ENCODE measurements at regions not wholly inside any gene's neighbourhood (a gene's known extent, or its start where the extent isn't known, plus 50 kb on each side); places are given as distances from the start of the nearest gene placed in this dataset.

DNA sequence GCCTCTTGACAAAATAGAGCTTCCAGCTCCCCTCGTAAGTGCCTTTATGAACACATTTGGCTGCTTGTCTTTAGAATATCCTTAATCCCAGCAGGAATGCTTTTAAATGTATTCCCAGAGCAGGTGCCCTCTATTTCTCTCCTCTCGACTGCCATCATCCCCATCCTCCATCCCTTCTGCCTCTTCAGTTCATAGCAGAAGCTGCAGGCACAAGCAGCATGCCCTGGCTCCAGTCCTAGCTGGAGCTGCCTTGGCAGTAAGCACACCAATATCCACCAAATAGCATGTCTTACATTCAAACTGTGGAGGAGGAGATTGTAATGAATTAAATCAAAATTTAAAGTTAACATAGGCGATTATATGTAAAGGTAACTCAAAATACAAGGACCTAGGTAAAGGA, 891.3 kb upstream of the SLC39A10 start:
- CTCF ChIA-PET = no interaction called here
- Mint-ChIP-seq H3K9me3 (no peaks in the 10 kb centered on the region), H3K27me3 (no peaks in the 10 kb centered on the region), H3K27ac (no peak overlapping the region), H3K4me3 (no peak overlapping the region), H3K4me1 (ENCODE audit: low read depth) (no peaks in the 10 kb centered on the region), H3K36me3 (no peaks in the 10 kb centered on the region)
- DNase-seq = no peak
- POLR2A ChIA-PET = no interaction called here
- intact Hi-C loops (cut with micrococcal nuclease) = no loop called here

DNA sequence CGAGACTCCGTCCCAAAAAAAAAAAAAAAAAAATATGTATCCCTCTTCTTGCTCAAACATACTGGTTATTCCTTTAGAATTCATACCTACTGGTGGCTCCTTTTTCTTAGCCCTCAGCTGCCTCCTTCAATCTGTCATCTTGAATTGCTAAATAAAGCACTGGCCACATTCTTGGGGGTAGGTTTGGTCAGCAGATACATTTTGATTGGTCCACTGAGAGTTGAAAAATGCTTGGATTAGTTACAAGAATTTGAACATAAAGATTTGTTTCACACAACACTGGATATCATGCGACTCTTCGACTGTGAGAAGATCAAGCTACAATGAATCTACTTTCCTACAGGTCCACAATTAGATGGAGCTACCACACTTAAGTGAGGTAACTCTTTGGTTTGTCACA, 906.1 kb upstream of the SLC39A10 start:
- no peak overlapping the region for H3K27ac Mint-ChIP-seq
- H3K9me3 Mint-ChIP-seq = no peaks in the 10 kb centered on the region

DNA sequence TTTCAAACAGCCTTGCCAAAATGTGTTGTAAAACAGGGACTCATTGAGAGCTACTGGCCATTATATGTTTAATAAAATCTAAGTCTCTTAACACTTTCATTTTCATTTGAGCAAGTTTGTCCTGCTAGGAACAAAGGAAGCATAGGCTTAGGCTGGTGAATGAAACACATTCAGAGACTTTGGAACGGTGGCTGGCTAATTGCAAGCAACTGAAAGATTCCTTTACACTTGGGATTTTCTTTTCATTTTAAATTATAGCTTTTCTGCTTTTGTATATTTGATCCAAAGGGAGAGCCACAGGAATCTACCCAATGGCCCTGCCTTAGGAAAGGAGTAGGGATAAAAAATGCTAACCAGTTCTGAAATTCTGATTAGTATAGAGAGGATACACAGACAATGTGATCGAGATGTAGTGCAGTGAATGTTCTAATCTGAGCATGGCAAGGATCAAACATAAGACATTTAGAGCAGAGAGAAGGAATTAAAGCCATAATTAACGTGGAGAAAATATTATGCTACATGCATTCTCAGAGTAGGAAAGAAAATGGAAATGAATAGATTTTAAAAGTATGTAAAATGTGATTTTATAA, 911.4 kb upstream of the SLC39A10 start:
- no peak overlapping the region for H3K27ac Mint-ChIP-seq
- intact Hi-C loops (cut with micrococcal nuclease) = no loop called here
- H3K4me3 Mint-ChIP-seq = no peak overlapping the region
- DNase-seq = no peak
- ChIA-PET POLR2A (no interaction called here), CTCF (no interaction called here)
- no peaks in the 10 kb centered on the region for H3K4me1 Mint-ChIP-seq (ENCODE audit: low read depth)
- H3K27me3 Mint-ChIP-seq = no peaks in the 10 kb centered on the region
- H3K9me3 Mint-ChIP-seq = no peaks in the 10 kb centered on the region
- no peaks in the 10 kb centered on the region for H3K36me3 Mint-ChIP-seq

More for the DNA sequence above, 906.1 kb upstream of the SLC39A10 start:
- ChIA-PET POLR2A (no interaction called here), CTCF (no interaction called here)
- Mint-ChIP-seq H3K4me1 (ENCODE audit: low read depth) (no peaks in the 10 kb centered on the region), H3K27me3 (no peaks in the 10 kb centered on the region), H3K36me3 (no peaks in the 10 kb centered on the region), H3K4me3 (no peak overlapping the region)
- DNase-seq = no peak
- intact Hi-C loops (cut with micrococcal nuclease) = no loop called here

DNA sequence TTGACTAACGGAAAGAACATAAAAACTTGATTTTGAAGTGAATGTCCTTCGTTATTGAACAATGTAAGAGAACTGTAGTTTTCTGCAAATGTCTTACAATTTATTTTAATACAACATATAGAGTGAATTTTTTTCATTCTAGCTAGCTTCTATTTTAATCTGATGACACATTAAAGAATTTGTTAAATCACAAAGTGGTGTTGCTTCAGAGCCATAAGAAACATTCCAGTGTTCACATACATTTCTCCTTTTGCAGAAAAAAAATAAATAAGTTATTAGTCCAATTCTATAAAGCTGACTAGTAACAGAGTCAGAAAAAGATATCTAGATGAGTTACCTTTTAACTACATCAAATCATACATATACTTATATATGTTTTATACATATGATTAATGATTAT, 914.3 kb upstream of the SLC39A10 start:
- H3K27ac Mint-ChIP-seq = no peak overlapping the region
- no peaks in the 10 kb centered on the region for H3K27me3 Mint-ChIP-seq
- no peaks in the 10 kb centered on the region for H3K4me1 Mint-ChIP-seq (ENCODE audit: low read depth)
- H3K9me3 Mint-ChIP-seq = no peaks in the 10 kb centered on the region
- CTCF ChIA-PET = no interaction called here
- DNase-seq = no peak
- no peaks in the 10 kb centered on the region for H3K36me3 Mint-ChIP-seq
- POLR2A ChIA-PET = no interaction called here
- intact Hi-C loops (cut with micrococcal nuclease) = no loop called here
- no peak overlapping the region for H3K4me3 Mint-ChIP-seq

DNA sequence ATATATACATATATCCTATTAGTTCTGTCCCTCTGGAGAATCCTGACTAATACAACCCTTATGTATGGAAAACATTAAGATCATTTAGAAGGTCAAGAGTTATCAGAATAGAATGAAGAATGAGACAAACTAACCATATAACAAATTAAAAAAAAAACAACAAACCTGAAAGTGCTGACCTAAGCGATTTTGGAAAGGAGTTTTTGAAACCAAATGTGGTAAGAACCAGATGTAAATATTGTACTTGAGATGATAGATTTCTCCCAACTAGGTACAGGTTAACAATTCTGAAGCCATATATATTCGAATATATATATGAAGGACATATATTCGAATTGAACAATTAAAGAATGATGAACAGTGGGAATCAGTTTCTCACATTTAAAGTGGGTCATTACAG, 917.8 kb upstream of the SLC39A10 start:
- Mint-ChIP-seq H3K27ac (no peak overlapping the region), H3K4me3 (no peak overlapping the region), H3K36me3 (no peaks in the 10 kb centered on the region), H3K27me3 (no peaks in the 10 kb centered on the region), H3K9me3 (peaks cover 3% of the 10 kb centered on the region), H3K4me1 (ENCODE audit: low read depth) (no peaks in the 10 kb centered on the region)
- POLR2A ChIA-PET = no interaction called here
- DNase-seq = no peak
- CTCF ChIA-PET = no interaction called here
- intact Hi-C loops (cut with micrococcal nuclease) = no loop called here

DNA sequence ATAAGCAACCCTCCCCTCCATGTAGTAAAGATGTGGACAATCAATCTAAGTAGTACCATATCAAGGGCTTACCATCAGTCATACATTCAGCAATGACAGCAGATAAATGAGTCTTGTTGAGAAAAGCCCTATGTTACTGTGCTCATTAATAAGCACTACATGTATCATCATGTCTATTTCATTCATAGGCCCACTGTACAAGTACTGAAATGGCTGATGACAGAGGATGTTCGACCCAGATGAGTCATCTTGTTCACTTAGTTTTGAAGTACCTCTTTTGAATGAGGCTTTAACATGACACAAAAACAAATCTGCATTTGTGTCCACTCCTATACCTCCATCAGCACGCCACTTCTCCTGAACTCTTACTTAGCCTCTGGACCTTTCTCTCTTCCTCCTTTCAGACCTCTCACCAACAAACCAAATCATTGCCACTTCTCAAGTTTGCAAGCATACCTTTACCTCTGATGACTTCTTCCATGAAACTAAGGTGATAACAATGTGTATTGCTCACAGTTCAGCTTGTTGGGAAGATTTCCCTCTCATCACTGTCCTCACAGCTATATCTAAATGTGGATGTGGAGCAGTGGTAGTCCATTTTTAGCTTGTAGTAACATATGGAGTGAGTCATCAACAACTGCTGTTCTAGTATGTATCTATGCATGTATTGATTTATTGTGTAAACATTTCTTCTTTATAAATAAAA, 921.0 kb upstream of the SLC39A10 start:
- intact Hi-C loops (cut with micrococcal nuclease) = no loop called here
- POLR2A ChIA-PET = no interaction called here
- no peak overlapping the region for H3K4me3 Mint-ChIP-seq
- H3K4me1 Mint-ChIP-seq (ENCODE audit: low read depth) = no peaks in the 10 kb centered on the region
- peaks cover 3% of the 10 kb centered on the region for H3K9me3 Mint-ChIP-seq
- DNase-seq = no peak
- CTCF ChIA-PET = interaction anchor here (0.7 kb wide), 1 partner anchor 1552 kb away, joined by 3 read pairs; no protein-coding TSS in a partner anchor
- no peaks in the 10 kb centered on the region for H3K36me3 Mint-ChIP-seq
- H3K27ac Mint-ChIP-seq = no peak overlapping the region
- H3K27me3 Mint-ChIP-seq = no peaks in the 10 kb centered on the region

DNA sequence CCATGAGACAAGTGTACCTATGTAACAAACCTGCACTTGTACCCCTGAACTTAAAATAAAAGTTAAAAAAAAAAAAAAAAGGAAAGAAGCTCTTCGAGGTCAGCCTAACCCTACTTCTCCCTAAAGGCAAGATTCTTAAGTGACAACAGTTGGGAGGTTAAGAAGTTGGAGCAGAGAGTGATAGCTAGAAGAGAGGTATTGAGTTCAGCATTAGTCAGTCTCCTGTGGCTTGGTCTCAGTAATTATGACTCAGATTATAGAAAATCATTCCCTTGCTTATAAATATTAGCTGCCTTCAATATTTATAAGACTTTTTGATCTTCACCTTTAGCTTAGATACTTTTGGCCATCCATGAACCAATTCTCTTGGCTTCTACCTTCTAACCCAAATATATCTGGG, 926.8 kb upstream of the SLC39A10 start:
- Mint-ChIP-seq H3K4me1 (ENCODE audit: low read depth) (no peaks in the 10 kb centered on the region), H3K27ac (no peak overlapping the region), H3K9me3 (peaks cover 1% of the 10 kb centered on the region), H3K36me3 (no peaks in the 10 kb centered on the region), H3K27me3 (no peaks in the 10 kb centered on the region), H3K4me3 (no peak overlapping the region)
- DNase-seq = no peak
- intact Hi-C loops (cut with micrococcal nuclease) = no loop called here
- ChIA-PET CTCF (no interaction called here), POLR2A (no interaction called here)

DNA sequence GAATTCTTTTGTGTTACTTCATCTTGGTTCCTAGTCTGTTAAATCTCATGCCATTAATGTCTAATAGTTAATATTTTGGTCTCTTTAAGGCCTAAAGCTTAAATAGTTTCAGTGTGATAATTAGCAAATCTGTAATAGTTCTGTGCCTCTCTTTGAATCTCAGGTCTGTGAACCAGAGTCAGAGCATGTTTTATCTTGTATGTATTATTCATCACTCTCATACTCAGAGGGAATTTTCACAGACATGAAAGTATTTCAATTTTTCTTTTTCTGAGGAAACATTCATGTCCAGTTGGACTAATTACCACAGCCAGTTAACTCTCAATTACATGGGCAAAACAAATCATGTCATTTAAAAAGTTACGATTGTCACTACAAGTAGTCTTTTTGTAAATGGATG, 931.9 kb upstream of the SLC39A10 start:
- Mint-ChIP-seq H3K27ac (no peak overlapping the region), H3K36me3 (no peaks in the 10 kb centered on the region), H3K4me3 (no peak overlapping the region), H3K27me3 (no peaks in the 10 kb centered on the region), H3K9me3 (no peaks in the 10 kb centered on the region), H3K4me1 (ENCODE audit: low read depth) (no peaks in the 10 kb centered on the region)
- DNase-seq = no peak
- intact Hi-C loops (cut with micrococcal nuclease) = no loop called here
- POLR2A ChIA-PET = no interaction called here
- CTCF ChIA-PET = no interaction called here

DNA sequence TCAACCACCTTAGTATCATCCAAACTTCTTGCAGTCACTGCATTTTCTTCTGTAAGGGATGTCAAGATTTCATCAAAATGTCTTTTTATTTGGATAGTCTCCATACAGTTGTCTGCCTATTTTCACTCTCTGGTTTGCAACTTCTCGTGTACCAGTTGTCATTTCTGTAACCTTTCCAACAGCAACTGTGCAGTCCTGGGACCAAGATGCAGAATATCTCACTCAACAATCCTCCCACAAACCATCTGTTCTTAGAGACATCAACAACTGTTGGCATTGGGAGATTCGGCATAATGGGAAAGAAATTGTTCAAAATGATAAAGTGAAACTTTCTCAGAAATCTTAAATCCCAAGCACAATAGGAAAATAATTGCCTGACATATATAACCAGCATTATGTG, 933.6 kb upstream of the SLC39A10 start:
- Mint-ChIP-seq H3K27me3 (no peaks in the 10 kb centered on the region), H3K27ac (no peak overlapping the region), H3K9me3 (no peaks in the 10 kb centered on the region), H3K4me1 (ENCODE audit: low read depth) (no peaks in the 10 kb centered on the region), H3K4me3 (no peak overlapping the region), H3K36me3 (no peaks in the 10 kb centered on the region)
- POLR2A ChIA-PET = no interaction called here
- DNase-seq = no peak
- intact Hi-C loops (cut with micrococcal nuclease) = no loop called here
- CTCF ChIA-PET = no interaction called here

DNA sequence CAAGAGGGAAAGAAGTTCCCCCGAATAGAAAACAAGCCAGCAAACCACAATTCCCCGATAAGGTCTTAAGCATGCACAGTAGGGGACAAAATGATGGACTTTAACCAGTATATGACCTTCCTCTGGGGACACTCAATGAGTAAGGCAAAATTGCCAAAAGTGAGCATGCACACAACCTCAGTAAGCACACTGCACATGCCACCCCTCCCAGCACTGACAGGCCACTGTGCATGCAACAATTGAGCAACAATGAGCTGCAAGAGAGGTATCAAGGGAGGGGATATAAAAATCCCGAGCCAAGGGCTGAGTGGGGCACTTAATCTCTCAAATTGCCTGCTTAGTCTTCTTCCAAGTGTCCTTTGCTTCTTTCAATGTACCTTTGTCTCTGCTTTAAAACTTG, 935.8 kb upstream of the SLC39A10 start:
- H3K27me3 Mint-ChIP-seq = no peaks in the 10 kb centered on the region
- H3K27ac Mint-ChIP-seq = no peak overlapping the region
- intact Hi-C loops (cut with micrococcal nuclease) = no loop called here

DNA sequence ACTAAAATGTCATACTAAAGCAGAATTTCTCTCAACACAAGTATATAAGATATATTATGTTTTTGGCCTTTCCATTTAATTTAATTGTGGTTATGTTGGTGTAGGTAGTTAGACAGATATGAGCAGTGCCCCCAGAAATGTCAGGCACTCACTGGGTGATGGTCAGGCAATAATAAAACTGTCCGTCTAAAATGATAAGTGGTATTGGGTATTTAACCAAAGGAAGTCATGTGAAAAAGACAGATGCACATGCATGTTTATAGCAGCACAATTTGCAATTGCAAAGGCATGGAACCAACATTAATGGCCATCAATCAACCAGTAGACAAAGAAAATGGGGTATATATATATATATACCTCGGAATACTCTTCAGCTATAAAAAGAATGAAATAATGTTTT, 936.6 kb upstream of the SLC39A10 start:
- H3K4me1 Mint-ChIP-seq (ENCODE audit: low read depth) = no peaks in the 10 kb centered on the region
- H3K27ac Mint-ChIP-seq = no peak overlapping the region
- H3K9me3 Mint-ChIP-seq = no peaks in the 10 kb centered on the region
- H3K36me3 Mint-ChIP-seq = no peaks in the 10 kb centered on the region
- intact Hi-C loops (cut with micrococcal nuclease) = no loop called here
- ChIA-PET POLR2A (no interaction called here), CTCF (no interaction called here)
- H3K27me3 Mint-ChIP-seq = no peaks in the 10 kb centered on the region
- no peak for DNase-seq
- H3K4me3 Mint-ChIP-seq = no peak overlapping the region

More for the DNA sequence above, 935.8 kb upstream of the SLC39A10 start:
- ChIA-PET POLR2A (no interaction called here), CTCF (no interaction called here)
- no peak overlapping the region for H3K4me3 Mint-ChIP-seq
- H3K36me3 Mint-ChIP-seq = no peaks in the 10 kb centered on the region
- DNase-seq = no peak
- H3K4me1 Mint-ChIP-seq (ENCODE audit: low read depth) = no peaks in the 10 kb centered on the region
- H3K9me3 Mint-ChIP-seq = no peaks in the 10 kb centered on the region

DNA sequence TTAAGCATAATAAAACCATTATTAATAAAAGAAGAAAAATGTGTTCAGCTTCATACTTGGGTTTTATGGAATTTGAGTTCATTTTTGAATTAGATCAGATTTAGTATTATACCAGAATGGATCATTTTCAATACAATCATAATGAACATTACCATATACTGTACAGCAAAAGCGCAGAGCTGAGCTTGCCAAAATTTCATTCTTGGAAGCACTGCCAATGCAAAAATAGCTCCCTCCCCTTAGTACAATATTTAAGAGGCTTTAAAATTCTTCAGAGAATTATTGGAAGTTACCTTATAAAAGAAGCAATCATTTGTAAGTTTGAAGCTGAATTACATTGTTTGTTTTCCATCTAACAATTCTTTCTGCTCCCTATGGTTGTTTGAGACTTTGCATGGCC, 938.1 kb upstream of the SLC39A10 start:
- POLR2A ChIA-PET = no interaction called here
- Mint-ChIP-seq H3K9me3 (no peaks in the 10 kb centered on the region), H3K27ac (no peak overlapping the region), H3K27me3 (no peaks in the 10 kb centered on the region), H3K4me1 (ENCODE audit: low read depth) (no peaks in the 10 kb centered on the region), H3K36me3 (no peaks in the 10 kb centered on the region), H3K4me3 (no peak overlapping the region)
- DNase-seq = no peak
- CTCF ChIA-PET = no interaction called here
- intact Hi-C loops (cut with micrococcal nuclease) = no loop called here

DNA sequence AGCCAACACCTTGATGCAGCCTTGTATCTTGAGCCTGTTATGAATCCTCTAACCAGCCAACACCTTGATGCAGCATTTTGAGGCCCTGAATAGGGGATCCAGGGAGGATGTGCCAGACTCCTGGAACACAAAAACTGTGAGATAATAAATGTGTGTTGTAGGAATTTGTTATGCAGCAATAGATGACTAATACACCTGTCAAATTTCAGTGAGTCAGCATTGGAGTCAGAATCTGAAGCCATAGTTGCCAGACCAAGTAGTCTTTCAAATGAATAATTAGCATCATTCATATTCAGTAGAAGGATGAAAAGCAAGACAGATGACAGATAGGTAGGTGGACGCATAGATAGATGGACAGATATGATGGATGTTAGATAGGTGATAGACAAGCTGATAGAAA, 942.5 kb upstream of the SLC39A10 start:
- no peaks in the 10 kb centered on the region for H3K27me3 Mint-ChIP-seq
- H3K4me1 Mint-ChIP-seq (ENCODE audit: low read depth) = no peaks in the 10 kb centered on the region
- no peak overlapping the region for H3K27ac Mint-ChIP-seq
- ChIA-PET CTCF (no interaction called here), POLR2A (no interaction called here)
- intact Hi-C loops (cut with micrococcal nuclease) = no loop called here
- no peaks in the 10 kb centered on the region for H3K36me3 Mint-ChIP-seq
- DNase-seq = no peak
- no peak overlapping the region for H3K4me3 Mint-ChIP-seq
- no peaks in the 10 kb centered on the region for H3K9me3 Mint-ChIP-seq

All from activated CD4-positive, alpha-beta memory T cell treated with anti-CD3 and anti-CD28 coated beads for 36 hours (primary cell).